K562 (cell line): ENCODE measurements at regions not wholly inside any gene's neighbourhood (a gene's known extent, or its start where the extent isn't known, plus 50 kb on each side); places are given as distances from the start of the nearest gene placed in this dataset.

Experiments
- ATAC-seq: fragments of 200-7000 bp; cut with Tn5 transposase; 3 replicates; pipeline ENCODE4 v1.9.1; 2020; ENCODE audit warnings: moderate library complexity
- BruUV-seq: library from RNA; stranded (reverse); fragments of 400-500 nt; replicated peaks from 2 replicates; lab custom pipeline; 2021; lab: Mats Ljungman, UMichigan
- CTCF ChIA-PET: fragments of 300-600 bp; formaldehyde crosslinking; extraction: SDS; loops from one replicate; lab custom pipeline; 2021; ENCODE audit warnings: low intra/inter-chr PET ratio; lab: Yijun Ruan, JAX
- POLR2A ChIA-PET: fragments of 300-600, 350-650 bp; sonication (Branson Sonifier 250); formaldehyde crosslinking; extraction: SDS; loops from one replicate; lab custom pipeline; 2021; ENCODE audit warnings: antibody characterized with exemption, inconsistent platforms; lab: Yijun Ruan, JAX
- DNase-seq, 4 experiments: peaks; one replicate each; pipeline versions ENCODE4 v3.0.0 to v3.0.0-alpha.2; 2011 to 2018; ENCODE audit warnings: low spot score in 3 of 4, mixed read lengths in 3 of 4; ENCODE audit errors: extremely low read depth in 1 of 4
- FAIRE-seq: peaks from 2 replicates; lab custom pipeline; 2011; peaks lifted over from hg19 to GRCh38; lab: Jason Lieb, UNC
- H2AFZ ChIP-seq: 2 replicates; pipeline ENCODE4 v1.6.0; 2011; ENCODE audit warnings: low read depth, low read length, control low read depth, inconsistent platforms
- H3K27ac ChIP-seq: fragments of 200-600 bp; 3 replicates; pipeline ENCODE4 v1.8.0; 2011; ENCODE audit warnings: low read depth, mild to moderate bottlenecking, control low read depth, inconsistent platforms, low read length, moderate library complexity, mixed read lengths; ENCODE audit errors: extremely low read depth
- H3K27me3 ChIP-seq, 2 experiments: fragments of 300-600 bp in 1 of 2; 2 replicates in 1 of 2; 3 replicates in 1 of 2; pipeline versions ENCODE4 v1.6.0 to v1.8.0; 2011; ENCODE audit warnings: inconsistent platforms in 2 of 2, low read length in 2 of 2, mild to moderate bottlenecking in 1 of 2, mixed read lengths in 1 of 2, moderate library complexity in 1 of 2; ENCODE audit not compliant: control insufficient read depth in 2 of 2, insufficient read depth in 2 of 2
- H3K36me3 ChIP-seq: fragments of 300-600 bp; 3 replicates; pipeline ENCODE4 v1.8.0; 2011; ENCODE audit warnings: mild to moderate bottlenecking, low read length, inconsistent platforms; ENCODE audit not compliant: control insufficient read depth, insufficient read depth
- H3K4me1 ChIP-seq, 2 experiments: fragments of 200-600 bp in 1 of 2; replicated peaks in 1 of 2; 2 replicates in 1 of 2; 3 replicates in 1 of 2; pipeline versions ENCODE4 v1.5.1 to v1.8.0; 2011; ENCODE audit warnings: inconsistent platforms in 2 of 2, low read length in 2 of 2, mild to moderate bottlenecking in 1 of 2, mixed read lengths in 1 of 2, moderate library complexity in 1 of 2; ENCODE audit not compliant: control insufficient read depth in 2 of 2, insufficient read depth in 2 of 2
- H3K4me2 ChIP-seq: 2 replicates; pipeline ENCODE4 v1.6.1; 2011; ENCODE audit warnings: low read length, control low read depth, inconsistent platforms, mixed read lengths; ENCODE audit not compliant: insufficient read depth
- H3K4me3 ChIP-seq: fragments of 200-600 bp; sonication (generic), shearing (Covaris generic); 2 replicates; pipeline ENCODE4 v1.5.1; 2016; ENCODE audit warnings: control low read depth, inconsistent platforms
- H3K79me2 ChIP-seq: fragments of 200-600 bp; 3 replicates; pipeline ENCODE4 v1.8.0; 2011; ENCODE audit warnings: low read length, inconsistent platforms; ENCODE audit not compliant: control insufficient read depth, insufficient read depth
- H3K9ac ChIP-seq, 2 experiments: 2 replicates each; pipeline versions ENCODE4 v1.6.0 to v1.6.1; 2011; ENCODE audit warnings: low read depth in 2 of 2, low read length in 2 of 2, control low read depth in 1 of 2, inconsistent platforms in 1 of 2, mild to moderate bottlenecking in 1 of 2, mixed read lengths in 1 of 2; ENCODE audit not compliant: insufficient read depth in 1 of 2
- H3K9me1 ChIP-seq: one replicate; pipeline ENCODE4 v1.6.0; 2011; ENCODE audit warnings: inconsistent platforms, mild to moderate bottlenecking, low read length, moderate library complexity; ENCODE audit not compliant: control insufficient read depth, insufficient read depth
- H3K9me3 ChIP-seq: replicated peaks from 2 replicates; pipeline ENCODE4 v1.5.1; 2011; ENCODE audit warnings: low read depth, low read length, inconsistent platforms; ENCODE audit not compliant: control insufficient read depth, insufficient read depth
- H4K20me1 ChIP-seq: replicated peaks from 2 replicates; pipeline ENCODE4 v1.6.1; 2011; ENCODE audit warnings: low read length, inconsistent platforms, mixed read lengths; ENCODE audit not compliant: control insufficient read depth, insufficient read depth
- CXXC5 ChIP-seq: fragments of 250-450 bp; sonication (Bioruptor Pico); IDR thresholded peaks from 2 replicates; pipeline ENCODE4 v1.8.0; 2022; ENCODE audit warnings: inconsistent platforms, mild to moderate bottlenecking, moderate library complexity
- FIP1L1 ChIP-seq: fragments of 200-400 bp; formaldehyde crosslinking; IDR thresholded peaks from 2 replicates; pipeline ENCODE4 v1.6.1; 2018; ENCODE audit warnings: mild to moderate bottlenecking, low read depth, low read length; ENCODE audit not compliant: poor library complexity, severe bottlenecking
- GTF2E2 ChIP-seq: fragments of 200-800 bp; sonication (Bioruptor generic); IDR thresholded peaks from 2 replicates; pipeline ENCODE4 v1.6.1; 2016; ENCODE audit warnings: missing genetic modification characterization, missing compliant biosample characterization
- KDM4B ChIP-seq, 2 experiments: fragments of 450-650 bp in 1 of 2; sonication (generic) in 1 of 2; IDR thresholded peaks; 2 replicates each; pipeline ENCODE4 v1.6.1; 2016 to 2017; ENCODE audit warnings: borderline replicate concordance in 2 of 2, antibody characterized with exemption in 1 of 2, low read depth in 1 of 2, mild to moderate bottlenecking in 1 of 2
- LARP7 ChIP-seq: fragments of 450-650 bp; IDR thresholded peaks from 2 replicates; pipeline ENCODE4 v1.6.1; 2016
- SRSF3 ChIP-seq: fragments of 200-400 bp; formaldehyde crosslinking; IDR thresholded peaks from 2 replicates; pipeline ENCODE4 v1.6.1; 2016; ENCODE audit warnings: mild to moderate bottlenecking, low read length, moderate library complexity; ENCODE audit not compliant: insufficient read depth
- TOE1 ChIP-seq, 2 experiments: fragments of 450-650 bp in 1 of 2; sonication (generic) in 1 of 2; formaldehyde crosslinking in 1 of 2; IDR thresholded peaks; 2 replicates each; pipeline versions ENCODE4 v1.7.1 to v1.8.0; 2016 to 2022; ENCODE audit warnings: borderline replicate concordance in 2 of 2, mild to moderate bottlenecking in 2 of 2, antibody characterized with exemption in 1 of 2, inconsistent platforms in 1 of 2, low read depth in 1 of 2, missing genetic modification reagents in 1 of 2, moderate library complexity in 1 of 2
- ZKSCAN3 ChIP-seq: fragments of 250-450 bp; sonication (Bioruptor Pico); IDR thresholded peaks from 2 replicates; pipeline ENCODE4 v1.4.0; 2020
- ZNF134 ChIP-seq: fragments of 250-450 bp; sonication (Bioruptor Pico); conservative IDR thresholded peaks from 2 replicates; pipeline ENCODE4 v1.4.0; 2020
- ZNF3 ChIP-seq: fragments of 250-450 bp; sonication (Bioruptor Pico); IDR thresholded peaks from 2 replicates; pipeline ENCODE4 v1.5.0; 2021; ENCODE audit warnings: mild to moderate bottlenecking, moderate library complexity
- ZNF583 ChIP-seq: fragments of 250-450 bp; sonication (Bioruptor Pico); IDR thresholded peaks from 2 replicates; pipeline ENCODE4 v1.4.0; 2020
- WGBS: fragments of 100-300 bp; shearing (Covaris generic); methylation state at CpG from one replicate; pipeline ENCODE4 v1.1.6; 2016; ENCODE audit warnings: low coverage, mixed read lengths; ENCODE audit not compliant: insufficient coverage; ENCODE audit errors: missing lambda C conversion rate; 5-methylcytosine and 5-hydroxymethylcytosine counted together
- in situ Hi-C: fragments of 300-500 bp; cut with MboI; formaldehyde crosslinking; loops from 4 replicates; pipeline ENCODE4 v1.15.0; 2018; ENCODE audit warnings: inconsistent platforms, mixed read lengths
- intact Hi-C: fragments of 100-400 bp; cut with micrococcal nuclease; formaldehyde crosslinking; loops from 2 replicates; pipeline ENCODE4 v1.14.2; 2022
- TF ChIP-seq, protein P1 (sequence below): fragments of 450-650 bp; formaldehyde crosslinking; IDR thresholded peaks from 2 replicates; pipeline ENCODE4 v1.4.0; 2022; ENCODE audit warnings: missing genetic modification characterization
- TF ChIP-seq, protein P2 (sequence below): fragments of 250-450 bp; sonication (Bioruptor Pico); IDR thresholded peaks from 2 replicates; pipeline ENCODE4 v1.8.0; 2021; ENCODE audit warnings: mild to moderate bottlenecking, moderate library complexity

DNA sequence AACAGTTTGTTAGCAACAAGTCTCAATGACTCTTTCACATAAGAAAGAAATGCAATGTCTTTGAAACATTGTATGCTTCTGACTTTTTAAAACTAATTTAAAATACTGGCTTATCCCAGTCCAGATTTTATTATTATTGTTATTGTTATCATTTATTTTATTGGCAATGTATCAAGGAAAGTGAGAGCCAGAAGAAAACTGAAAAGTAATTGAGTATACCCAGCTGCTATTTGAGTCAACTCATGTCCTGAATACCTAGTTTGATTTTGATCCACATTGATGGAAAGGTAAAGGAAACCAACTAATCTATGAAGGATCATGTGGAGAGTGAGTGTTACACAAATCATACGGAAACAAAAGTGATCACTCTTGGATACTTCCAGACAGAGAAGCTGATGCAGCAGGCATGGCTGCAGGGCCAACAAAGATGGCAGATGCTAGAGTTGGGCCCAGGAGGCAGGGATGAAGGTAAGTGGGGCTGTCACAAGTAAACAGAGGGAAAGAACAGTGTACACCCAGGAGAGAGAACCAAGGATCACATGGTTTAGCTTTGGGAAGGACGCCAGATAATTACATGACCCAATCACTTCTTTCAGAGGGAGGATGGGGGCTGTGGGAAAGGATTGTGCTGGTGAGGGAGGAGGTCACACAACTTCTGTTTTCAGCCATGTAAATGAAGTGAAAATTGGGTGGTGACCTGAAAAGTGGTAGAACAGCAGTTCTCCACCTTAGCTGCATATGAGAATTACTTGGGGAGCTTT lies 179.2 kb upstream of the NAMPT start (continued):
- peak; percentile 31; the same call in 1 of the 2 replicates for TF ChIP-seq CXXC5 (CRISPR knock-in tag)
- TF ChIP-seq, protein P1, sequence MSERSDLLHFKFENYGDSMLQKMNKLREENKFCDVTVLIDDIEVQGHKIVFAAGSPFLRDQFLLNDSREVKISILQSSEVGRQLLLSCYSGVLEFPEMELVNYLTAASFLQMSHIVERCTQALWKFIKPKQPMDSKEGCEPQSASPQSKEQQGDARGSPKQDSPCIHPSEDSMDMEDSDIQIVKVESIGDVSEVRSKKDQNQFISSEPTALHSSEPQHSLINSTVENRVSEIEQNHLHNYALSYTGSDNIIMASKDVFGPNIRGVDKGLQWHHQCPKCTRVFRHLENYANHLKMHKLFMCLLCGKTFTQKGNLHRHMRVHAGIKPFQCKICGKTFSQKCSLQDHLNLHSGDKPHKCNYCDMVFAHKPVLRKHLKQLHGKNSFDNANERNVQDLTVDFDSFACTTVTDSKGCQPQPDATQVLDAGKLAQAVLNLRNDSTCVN (CRISPR knock-in tag): 0 out of 2 replicates have a peak, but pooled peaks have one; percentile 34
- TF ChIP-seq SRSF3: no peak
- TF ChIP-seq ZNF3 (CRISPR knock-in tag): no peak
- TF ChIP-seq ZNF583 (CRISPR knock-in tag): 0 out of 2 replicates have a peak, but pooled peaks have one; percentile 45

DNA sequence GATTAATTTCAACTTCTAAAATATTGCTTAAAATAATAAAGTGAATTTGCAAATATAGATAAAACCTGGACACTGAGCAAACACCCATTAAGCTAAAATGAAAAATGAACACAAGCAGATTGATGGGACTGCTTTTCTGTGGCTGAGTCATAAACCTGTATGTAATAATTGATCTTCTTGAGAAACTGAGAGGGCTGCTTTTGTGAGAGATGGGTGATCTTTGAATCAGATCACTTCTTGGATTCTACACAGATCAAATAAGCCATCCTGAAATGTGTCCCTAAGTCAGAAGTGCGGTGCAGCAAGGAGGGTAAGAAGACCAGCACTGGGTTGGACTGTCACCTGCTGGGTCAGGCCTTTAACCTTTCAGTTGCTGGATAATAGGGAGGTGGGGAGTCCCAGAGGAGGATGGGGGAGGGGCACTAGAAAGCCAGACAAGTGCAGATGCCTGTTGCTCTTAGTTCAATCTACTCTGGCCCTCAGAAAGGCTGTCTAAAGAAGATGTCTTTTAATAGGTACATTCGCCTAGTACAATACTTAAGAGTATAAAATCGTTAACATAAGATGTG lies 178.2 kb upstream of the NAMPT start:
- in situ Hi-C loops: loop anchor here (5.0 kb wide), 1 partner anchor 286 kb away; no protein-coding TSS in a partner anchor
- 0 out of 2 replicates have a peak, but pooled peaks cover under 1% of the 10 kb centered on the region for H3K9me3 ChIP-seq
- intact Hi-C loops: loop anchor here (1.0 to 5.0 kb wide), 6 partner anchors 58 to 287 kb away; no protein-coding TSS in a partner anchor
- H3K9ac ChIP-seq: no peak overlapping the region
- CTCF ChIA-PET: interaction anchor here (1.1 to 2.5 kb wide), 3 partner anchors 274 to 286 kb away, joined by 3 to 23 read pairs (median 4); no protein-coding TSS in a partner anchor
- DNase-seq (peak in 1 of 4 experiments; percentile 34), FAIRE-seq (no peak), ATAC-seq (peak; percentile 32; the same call in 2 of the 3 replicates)
- no peak overlapping the region for H3K4me2 ChIP-seq
- TF ChIP-seq, protein P2, sequence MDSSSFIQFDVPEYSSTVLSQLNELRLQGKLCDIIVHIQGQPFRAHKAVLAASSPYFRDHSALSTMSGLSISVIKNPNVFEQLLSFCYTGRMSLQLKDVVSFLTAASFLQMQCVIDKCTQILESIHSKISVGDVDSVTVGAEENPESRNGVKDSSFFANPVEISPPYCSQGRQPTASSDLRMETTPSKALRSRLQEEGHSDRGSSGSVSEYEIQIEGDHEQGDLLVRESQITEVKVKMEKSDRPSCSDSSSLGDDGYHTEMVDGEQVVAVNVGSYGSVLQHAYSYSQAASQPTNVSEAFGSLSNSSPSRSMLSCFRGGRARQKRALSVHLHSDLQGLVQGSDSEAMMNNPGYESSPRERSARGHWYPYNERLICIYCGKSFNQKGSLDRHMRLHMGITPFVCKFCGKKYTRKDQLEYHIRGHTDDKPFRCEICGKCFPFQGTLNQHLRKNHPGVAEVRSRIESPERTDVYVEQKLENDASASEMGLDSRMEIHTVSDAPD (CRISPR knock-in tag): no peak
- no peak for TF ChIP-seq KDM4B (IDR thresholded peaks at IDR 0.05; ENCODE audit: borderline replicate concordance in 2 of 2, low read depth in 1 of 2)
- no peak for TF ChIP-seq ZNF134
- TF ChIP-seq LARP7: no peak
- no peak for TF ChIP-seq FIP1L1
- TF ChIP-seq ZKSCAN3 (CRISPR knock-in tag): no peak
- no peak for TF ChIP-seq GTF2E2 (tag)
- no peak for TF ChIP-seq TOE1 (IDR thresholded peaks at IDR 0.05; ENCODE audit: borderline replicate concordance)
- no peak for TF ChIP-seq TOE1 (CRISPR knock-in tag; IDR thresholded peaks at IDR 0.05; ENCODE audit: borderline replicate concordance, low read depth)
- no peaks in the 10 kb centered on the region for H3K9me1 ChIP-seq
- H2AFZ ChIP-seq: peak overlapping the region; percentile 84
- no peak overlapping the region for H3K27ac ChIP-seq
- no TSS peak for BruUV-seq
- no peaks in the 10 kb centered on the region for H3K79me2 ChIP-seq
- H3K27me3 ChIP-seq: no peaks in the 10 kb centered on the region
- WGBS: 23% methylated on average over 3 of the region's 3 CpGs
- H4K20me1 ChIP-seq: no peaks in the 10 kb centered on the region
- peaks cover 0 to 15% of the 10 kb centered on the region in 2 experiments; a peak in 3 of 5 replicates for H3K4me1 ChIP-seq
- H3K36me3 ChIP-seq: no peaks in the 10 kb centered on the region
- POLR2A ChIA-PET: interaction anchor here (1.0 to 2.1 kb wide), 7 partner anchors 14 to 312 kb away, joined by 3 to 10 read pairs (median 5); partner anchors contain the start of gene NAMPT
- no peak overlapping the region for H3K4me3 ChIP-seq
